Cardiac muscle cell (in vitro differentiated cells and primary cell): ENCODE measurements at regions not wholly inside any gene's neighbourhood (a gene's known extent, or its start where the extent isn't known, plus 50 kb on each side); places are given as distances from the start of the nearest gene placed in this dataset.

Experiments used
- DNase-seq, 2 donors: peaks; one replicate each; pipeline versions ENCODE4 v3.0.0 to v3.0.0-alpha.2; 2010 to 2017; ENCODE audit warnings: low read depth in 1 of 2, low spot score in 1 of 2
- H3K27ac ChIP-seq: fragments of 200-600 bp; sonication (generic); 2 replicates; pipeline ENCODE4 v1.5.1; 2016
- H3K27me3 ChIP-seq: fragments of 200-600 bp; sonication (generic); 2 replicates; pipeline ENCODE4 v1.6.0; 2016; ENCODE audit warnings: control low read depth
- H3K36me3 ChIP-seq: fragments of 200-600 bp; sonication (generic); 2 replicates; pipeline ENCODE4 v1.5.1; 2016; ENCODE audit warnings: control low read depth
- H3K4me1 ChIP-seq: fragments of 200-600 bp; sonication (generic); 2 replicates; pipeline ENCODE4 v1.8.1; 2017; ENCODE audit warnings: low read depth, mild to moderate bottlenecking, mixed run types
- H3K4me3 ChIP-seq: fragments of 200-600 bp; sonication (generic); 2 replicates; pipeline ENCODE4 v1.5.1; 2016; ENCODE audit warnings: mild to moderate bottlenecking
- H3K9me3 ChIP-seq: fragments of 200-600 bp; sonication (generic); 2 replicates; pipeline ENCODE4 v1.5.1; 2017; ENCODE audit warnings: low read depth, mild to moderate bottlenecking, control low read depth
- CTCF ChIP-seq: IDR thresholded peaks from 2 replicates; pipeline ENCODE4 v1.5.1; 2012; ENCODE audit warnings: low read depth, mild to moderate bottlenecking, low read length

GRCh38 chr5:39876146-39876545 lies 451.4 kb upstream of the DAB2 start:
- no peak for TF ChIP-seq CTCF
- H3K36me3 ChIP-seq = no peaks in the 10 kb centered on the region
- no peak overlapping the region for H3K27ac ChIP-seq
- H3K9me3 ChIP-seq = no peaks in the 10 kb centered on the region
- no peak overlapping the region for H3K4me3 ChIP-seq
- peak in 1 of 2 donors; percentile 10 for DNase-seq
- no peaks in the 10 kb centered on the region for H3K27me3 ChIP-seq
- H3K4me1 ChIP-seq = no peaks in the 10 kb centered on the region

GRCh38 chr5:39870137-39870536 lies 445.4 kb upstream of the DAB2 start:
- Histone ChIP-seq H3K27me3 (no peaks in the 10 kb centered on the region), H3K4me3 (no peak overlapping the region), H3K9me3 (no peaks in the 10 kb centered on the region), H3K36me3 (no peaks in the 10 kb centered on the region), H3K27ac (no peak overlapping the region), H3K4me1 (no peaks in the 10 kb centered on the region)
- no peak for DNase-seq
- TF ChIP-seq CTCF = no peak

GRCh38 chr5:39869396-39869795 lies 444.6 kb upstream of the DAB2 start:
- DNase-seq = no peak
- Histone ChIP-seq H3K9me3 (no peaks in the 10 kb centered on the region), H3K27me3 (no peaks in the 10 kb centered on the region), H3K4me3 (no peak overlapping the region), H3K27ac (no peak overlapping the region), H3K4me1 (no peaks in the 10 kb centered on the region), H3K36me3 (no peaks in the 10 kb centered on the region)
- no peak for TF ChIP-seq CTCF

- H3K9me3 ChIP-seq = no peaks in the 10 kb centered on the region
- no peaks in the 10 kb centered on the region for H3K27me3 ChIP-seq
- DNase-seq = no peak
- H3K36me3 ChIP-seq = no peaks in the 10 kb centered on the region
- no peaks in the 10 kb centered on the region for H3K4me1 ChIP-seq
- no peak for TF ChIP-seq CTCF
- no peak overlapping the region for H3K27ac ChIP-seq
- no peak overlapping the region for H3K4me3 ChIP-seq
Measured at GRCh38 chr5:39867923-39868322, 443.1 kb upstream of the DAB2 start.

GRCh38 chr5:39863926-39864552 lies 439.3 kb upstream of the DAB2 start:
- H3K4me3 ChIP-seq = no peak overlapping the region
- no peaks in the 10 kb centered on the region for H3K27me3 ChIP-seq
- no peak for DNase-seq
- H3K4me1 ChIP-seq = no peaks in the 10 kb centered on the region
- TF ChIP-seq CTCF = no peak
- H3K27ac ChIP-seq = no peak overlapping the region
- no peaks in the 10 kb centered on the region for H3K9me3 ChIP-seq
- no peaks in the 10 kb centered on the region for H3K36me3 ChIP-seq
